HCT116 (cell line): ENCODE measurements at regions not wholly inside any gene's neighbourhood (a gene's known extent, or its start where the extent isn't known, plus 50 kb on each side); places are given as distances from the start of the nearest gene placed in this dataset.
A peak's percentile ranks its signal among the peaks of the same experiment; 100 is the strongest.

Source experiments
- ATAC-seq: fragments of 200-7000 bp; cut with Tn5 transposase; 2 replicates; pipeline ENCODE4 v1.9.1; 2020; ENCODE audit warnings: mild to moderate bottlenecking, moderate library complexity
- BruUV-seq: library from RNA; stranded (reverse); fragments of 400-500 nt; replicated peaks from 2 replicates; lab custom pipeline; 2021; lab: Mats Ljungman, UMichigan
- CTCF ChIA-PET: fragments of 300-600 bp; sonication (Branson Sonifier 250); formaldehyde crosslinking; loops from one replicate; lab custom pipeline; 2021; ENCODE audit warnings: antibody characterized with exemption; lab: Charles Lee
- POLR2A ChIA-PET: fragments of 300-600, 350-600 bp; sonication (Branson Sonifier 250); formaldehyde crosslinking; loops from one replicate; lab custom pipeline; 2021; ENCODE audit warnings: antibody characterized with exemption; lab: Charles Lee
- RAD21 ChIA-PET, 2 experiments: fragments of 300-600 bp; sonication (Branson Sonifier 250); formaldehyde crosslinking; loops; one replicate each; lab custom pipeline; 2023; ENCODE audit warnings: low total read pairs in 2 of 2; ENCODE audit not compliant: uncharacterized antibody in 2 of 2, unreplicated experiment in 2 of 2, low non-redundant PET in 1 of 2; lab: Charles Lee
- DNase-seq: peaks from one replicate; pipeline ENCODE4 v3.0.0-alpha.2; 2010; ENCODE audit warnings: low read depth, low spot score
- H2AFZ ChIP-seq: fragments of 200-600 bp; shearing (Covaris generic), sonication (generic); 2 replicates; pipeline ENCODE4 v1.6.1; 2017; ENCODE audit warnings: low read depth, mixed run types, mixed read lengths, antibody characterized with exemption, low read length; ENCODE audit not compliant: poor library complexity, severe bottlenecking
- H3K27ac ChIP-seq: 2 replicates; pipeline ENCODE4 v1.5.1; 2012; ENCODE audit warnings: low read depth, low read length
- H3K27me3 ChIP-seq: fragments of 200-600 bp; sonication (generic); 2 replicates; pipeline ENCODE4 v1.6.1; 2016; ENCODE audit warnings: mixed run types, low read length, mixed read lengths; ENCODE audit not compliant: insufficient read depth
- H3K36me3 ChIP-seq, 2 experiments: fragments of 200-500 bp in 1 of 2; fragments of 200-600 bp in 1 of 2; sonication (Bioruptor generic) in 1 of 2; sonication (generic) in 1 of 2; 2 replicates each; pipeline versions ENCODE4 v1.5.1 to v1.6.1; 2014 to 2016; ENCODE audit warnings: low read length in 2 of 2, inconsistent platforms in 1 of 2, mixed read lengths in 1 of 2, mixed run types in 1 of 2; ENCODE audit not compliant: insufficient read depth in 2 of 2, control insufficient read depth in 1 of 2
- H3K4me1 ChIP-seq, 2 experiments: fragments of 200-600 bp in 1 of 2; sonication (generic) in 1 of 2; 2 replicates each; pipeline versions ENCODE4 v1.5.1 to v1.6.1; 2012 to 2017; ENCODE audit warnings: low read length in 2 of 2, inconsistent platforms in 1 of 2, mild to moderate bottlenecking in 1 of 2, mixed read lengths in 1 of 2, mixed run types in 1 of 2, moderate library complexity in 1 of 2; ENCODE audit not compliant: insufficient read depth in 2 of 2, control insufficient read depth in 1 of 2
- H3K4me2 ChIP-seq: fragments of 200-600 bp; sonication (generic); 2 replicates; pipeline ENCODE4 v1.6.1; 2017; ENCODE audit warnings: mixed run types, low read length, mixed read lengths
- H3K4me3 ChIP-seq, 2 experiments: fragments of 200-600 bp in 1 of 2; sonication (generic) in 1 of 2; replicated peaks in 1 of 2; 2 replicates each; pipeline ENCODE4 v1.5.1; 2011 to 2016; ENCODE audit warnings: low read length in 2 of 2, control low read depth in 1 of 2, low read depth in 1 of 2, mild to moderate bottlenecking in 1 of 2, mixed read lengths in 1 of 2, mixed run types in 1 of 2
- H3K79me2 ChIP-seq: fragments of 200-600 bp; sonication (generic); 2 replicates; pipeline ENCODE4 v1.6.1; 2017; ENCODE audit warnings: mild to moderate bottlenecking, mixed run types, low read length, moderate library complexity, mixed read lengths; ENCODE audit not compliant: insufficient read depth
- H3K9ac ChIP-seq: fragments of 200-600 bp; sonication (generic); 2 replicates; pipeline ENCODE4 v1.6.1; 2016; ENCODE audit warnings: low read length, mixed read lengths
- H3K9me2 ChIP-seq: fragments of 200-600 bp; sonication (generic), shearing (Covaris generic); 2 replicates; pipeline ENCODE4 v1.6.1; 2017; ENCODE audit warnings: mixed run types, mild to moderate bottlenecking, moderate library complexity; ENCODE audit not compliant: insufficient read depth
- H3K9me3 ChIP-seq, 2 experiments: fragments of 200-500 bp in 1 of 2; fragments of 200-600 bp in 1 of 2; sonication (Bioruptor generic) in 1 of 2; sonication (generic) in 1 of 2; 2 replicates each; pipeline ENCODE4 v1.6.1; 2014 to 2017; ENCODE audit warnings: low read length in 2 of 2, mixed read lengths in 2 of 2, inconsistent platforms in 1 of 2, low read depth in 1 of 2, mild to moderate bottlenecking in 1 of 2, mixed run types in 1 of 2, moderate library complexity in 1 of 2; ENCODE audit not compliant: control insufficient read depth in 1 of 2, insufficient read depth in 1 of 2
- H4K20me1 ChIP-seq: fragments of 200-600 bp; sonication (generic), shearing (Covaris generic); 2 replicates; pipeline ENCODE4 v1.6.1; 2017; ENCODE audit warnings: mixed run types, mild to moderate bottlenecking, moderate library complexity; ENCODE audit not compliant: insufficient read depth
- ATF3 ChIP-seq: IDR thresholded peaks from 2 replicates; pipeline ENCODE4 v1.6.1; 2012
- CBX3 ChIP-seq: IDR thresholded peaks from 2 replicates; pipeline ENCODE4 v1.6.1; 2012; ENCODE audit warnings: low read depth
- EGR1 ChIP-seq: IDR thresholded peaks from 2 replicates; pipeline ENCODE4 v1.6.1; 2012; ENCODE audit warnings: low read depth
- ELF1 ChIP-seq: IDR thresholded peaks from 2 replicates; pipeline ENCODE4 v1.6.1; 2012; ENCODE audit warnings: low read depth, borderline replicate concordance
- EZH2 ChIP-seq: fragments of 200-600 bp; sonication (generic); IDR thresholded peaks from 2 replicates; pipeline ENCODE4 v1.6.1; 2017; ENCODE audit warnings: antibody characterized with exemption, mixed run types
- EZH2phosphoT487 ChIP-seq: fragments of 200-600 bp; IDR thresholded peaks from 2 replicates; pipeline ENCODE4 v1.6.1; 2018; ENCODE audit warnings: antibody characterized with exemption, borderline replicate concordance
- JUND ChIP-seq: IDR thresholded peaks from 2 replicates; pipeline ENCODE4 v1.6.1; 2012
- POLR2A ChIP-seq: IDR thresholded peaks from 2 replicates; pipeline ENCODE4 v1.7.0; 2011; ENCODE audit warnings: borderline replicate concordance; ENCODE audit not compliant: insufficient read depth, insufficient read length; ENCODE audit errors: extremely low read depth
- POLR2AphosphoS5 ChIP-seq: IDR thresholded peaks from 2 replicates; pipeline ENCODE4 v1.6.1; 2011; ENCODE audit warnings: mild to moderate bottlenecking, low read depth, low read length, moderate library complexity
- REST ChIP-seq: IDR thresholded peaks from 2 replicates; pipeline ENCODE4 v1.6.1; 2012; ENCODE audit warnings: low read depth
- SP1 ChIP-seq: IDR thresholded peaks from 2 replicates; pipeline ENCODE4 v1.6.1; 2012; ENCODE audit warnings: low read depth
- SRF ChIP-seq: IDR thresholded peaks from 2 replicates; pipeline ENCODE4 v1.6.1; 2012; ENCODE audit warnings: low read depth
- TCF7L2 ChIP-seq: IDR thresholded peaks from 2 replicates; pipeline ENCODE4 v1.7.0; 2011; ENCODE audit warnings: borderline replicate concordance, inconsistent platforms; ENCODE audit not compliant: insufficient read depth, insufficient read length; ENCODE audit errors: extremely low read depth
- ZBTB33 ChIP-seq: IDR thresholded peaks from 2 replicates; pipeline ENCODE4 v1.6.1; 2011; ENCODE audit warnings: mild to moderate bottlenecking, low read length, moderate library complexity; ENCODE audit not compliant: insufficient replicate concordance; ENCODE audit errors: extremely low read depth
- ZFX ChIP-seq: fragments of 450-650 bp; IDR thresholded peaks from 2 replicates; pipeline ENCODE4 v1.6.1; 2017
- ZNF274 ChIP-seq: fragments of 200-500 bp; sonication (Bioruptor generic); IDR thresholded peaks from 2 replicates; pipeline ENCODE4 v1.6.1; 2014; ENCODE audit warnings: mild to moderate bottlenecking, low read depth, low read length, inconsistent platforms
- intact Hi-C: fragments of 100-400 bp; cut with micrococcal nuclease; formaldehyde crosslinking; loops from 2 replicates; pipeline ENCODE4 v1.10.0; 2022
- TF ChIP-seq, protein P1 (sequence below): IDR thresholded peaks from 2 replicates; pipeline ENCODE4 v1.6.1; 2012
- TF ChIP-seq, protein P2 (sequence below), 3 experiments: fragments of 200-600 bp in 1 of 3; sonication (generic) in 1 of 3; IDR thresholded peaks in 2 of 3; conservative IDR thresholded peaks in 1 of 3; 2 replicates each; pipeline ENCODE4 v1.5.1; 2012 to 2017; ENCODE audit warnings: low read depth in 2 of 3, low read length in 2 of 3, antibody characterized with exemption in 1 of 3, borderline replicate concordance in 1 of 3, control low read depth in 1 of 3, mild to moderate bottlenecking in 1 of 3, mixed read lengths in 1 of 3, mixed run types in 1 of 3, moderate library complexity in 1 of 3; ENCODE audit not compliant: insufficient read depth in 1 of 3

- Histone ChIP-seq H3K4me2 (no peak overlapping the region), H2AFZ (peak overlapping the region; percentile 24), H4K20me1 (no peaks in the 10 kb centered on the region), H3K4me3 (no peak overlapping the region), H3K79me2 (no peaks in the 10 kb centered on the region), H3K9me3 (no peaks in the 10 kb centered on the region), H3K36me3 (no peaks in the 10 kb centered on the region), H3K27ac (no peak overlapping the region), H3K4me1 (peaks cover 14 to 33% of the 10 kb centered on the region in 2 experiments), H3K9me2 (no peaks in the 10 kb centered on the region), H3K27me3 (no peaks in the 10 kb centered on the region), H3K9ac (no peak overlapping the region)
- POLR2A ChIA-PET, result no interaction called here
- no TSS peak for BruUV-seq
- intact Hi-C loops, result no loop called here
- RAD21 ChIA-PET, result no interaction called here
- TF ChIP-seq TCF7L2 (no peak), POLR2A (no peak), SRF (no peak), REST (no peak), CBX3 (no peak), ZFX (no peak), SP1 (no peak), ZBTB33 (no peak), ZNF274 (no peak), ATF3 (no peak), EZH2phosphoT487 (no peak), EGR1 (no peak), ELF1 (no peak), EZH2 (no peak), POLR2AphosphoS5 (no peak), JUND (no peak)
- TF ChIP-seq, protein P1, sequence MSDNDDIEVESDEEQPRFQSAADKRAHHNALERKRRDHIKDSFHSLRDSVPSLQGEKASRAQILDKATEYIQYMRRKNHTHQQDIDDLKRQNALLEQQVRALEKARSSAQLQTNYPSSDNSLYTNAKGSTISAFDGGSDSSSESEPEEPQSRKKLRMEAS, result no peak
- TF ChIP-seq, protein P2, sequence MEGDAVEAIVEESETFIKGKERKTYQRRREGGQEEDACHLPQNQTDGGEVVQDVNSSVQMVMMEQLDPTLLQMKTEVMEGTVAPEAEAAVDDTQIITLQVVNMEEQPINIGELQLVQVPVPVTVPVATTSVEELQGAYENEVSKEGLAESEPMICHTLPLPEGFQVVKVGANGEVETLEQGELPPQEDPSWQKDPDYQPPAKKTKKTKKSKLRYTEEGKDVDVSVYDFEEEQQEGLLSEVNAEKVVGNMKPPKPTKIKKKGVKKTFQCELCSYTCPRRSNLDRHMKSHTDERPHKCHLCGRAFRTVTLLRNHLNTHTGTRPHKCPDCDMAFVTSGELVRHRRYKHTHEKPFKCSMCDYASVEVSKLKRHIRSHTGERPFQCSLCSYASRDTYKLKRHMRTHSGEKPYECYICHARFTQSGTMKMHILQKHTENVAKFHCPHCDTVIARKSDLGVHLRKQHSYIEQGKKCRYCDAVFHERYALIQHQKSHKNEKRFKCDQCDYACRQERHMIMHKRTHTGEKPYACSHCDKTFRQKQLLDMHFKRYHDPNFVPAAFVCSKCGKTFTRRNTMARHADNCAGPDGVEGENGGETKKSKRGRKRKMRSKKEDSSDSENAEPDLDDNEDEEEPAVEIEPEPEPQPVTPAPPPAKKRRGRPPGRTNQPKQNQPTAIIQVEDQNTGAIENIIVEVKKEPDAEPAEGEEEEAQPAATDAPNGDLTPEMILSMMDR (IDR thresholded peaks at IDR 0.05 in 2 of 3, conservative IDR thresholded peaks at IDR 0.05 in 1 of 3; ENCODE audit: borderline replicate concordance in 1 of 3, insufficient read depth in 1 of 3, low read depth in 2 of 3, low read length in 2 of 3), result no peak
- DNase-seq (no peak), ATAC-seq (no peak)
- CTCF ChIA-PET, result interaction anchor here (0.7 kb wide), 1 partner anchor 11 kb away, joined by 3 read pairs; no protein-coding TSS in a partner anchor
Observed at GRCh38 chr7:80380957-80381356, 130.9 kb downstream of the GNAT3 start.
